Type B pancreatic cell (in vitro differentiated cells): ENCODE measurements at regions not wholly inside any gene's neighbourhood (a gene's known extent, or its start where the extent isn't known, plus 50 kb on each side); places are given as distances from the start of the nearest gene placed in this dataset.

ENCODE experiments used
- DNase-seq: peaks from one replicate; pipeline ENCODE4 v3.0.0; 2021; ENCODE audit warnings: mixed read lengths; ENCODE audit not compliant: unreplicated experiment; ENCODE audit errors: extremely low spot score
- H3K27ac Mint-ChIP-seq: 2 replicates; pipeline ENCODE4 v1.8.0; 2021; ENCODE audit warnings: mild to moderate bottlenecking, mixed read lengths
- H3K27me3 Mint-ChIP-seq: 2 replicates; pipeline ENCODE4 v1.8.0; 2021; ENCODE audit warnings: mixed read lengths
- H3K36me3 Mint-ChIP-seq: 2 replicates; pipeline ENCODE4 v1.8.0; 2021; ENCODE audit warnings: mixed read lengths
- H3K4me1 Mint-ChIP-seq: one replicate; pipeline ENCODE4 v1.8.0; 2021; ENCODE audit warnings: mixed read lengths; ENCODE audit not compliant: unreplicated experiment
- H3K4me3 Mint-ChIP-seq: 2 replicates; pipeline ENCODE4 v1.8.0; 2021; ENCODE audit warnings: mild to moderate bottlenecking, mixed read lengths
- H3K9me3 Mint-ChIP-seq: 2 replicates; pipeline ENCODE4 v1.8.0; 2021; ENCODE audit warnings: mixed read lengths
- CTCF ChIP-seq: fragments of 200-600 bp; sonication (generic); conservative IDR thresholded peaks from 2 replicates; pipeline ENCODE4 v1.5.0; 2021; ENCODE audit warnings: antibody characterized with exemption, mild to moderate bottlenecking

- Mint-ChIP-seq H3K36me3 (no peaks in the 10 kb centered on the region), H3K9me3 (peaks cover 6% of the 10 kb centered on the region), H3K4me1 (peaks cover 2% of the 10 kb centered on the region), H3K4me3 (no peak overlapping the region), H3K27me3 (no peaks in the 10 kb centered on the region), H3K27ac (no peak overlapping the region)
- no peak for TF ChIP-seq CTCF
- no peak for DNase-seq
Measured at GRCh38 chr13:58446979-58447378, 815.4 kb downstream of the PCDH17 start.

- Mint-ChIP-seq H3K4me3 (no peak overlapping the region), H3K4me1 (peaks cover 7% of the 10 kb centered on the region), H3K27me3 (no peaks in the 10 kb centered on the region), H3K27ac (peak overlapping the region; percentile 63), H3K36me3 (no peaks in the 10 kb centered on the region), H3K9me3 (peaks cover 20% of the 10 kb centered on the region)
- no peak for DNase-seq
- no peak for TF ChIP-seq CTCF
Measured at GRCh38 chr13:58452123-58452623, 820.6 kb downstream of the PCDH17 start.

GRCh38 chr13:58455094-58455493 is 823.5 kb downstream of the PCDH17 start:
- Mint-ChIP-seq H3K27me3 (no peaks in the 10 kb centered on the region), H3K9me3 (peaks cover 16% of the 10 kb centered on the region), H3K4me3 (no peak overlapping the region), H3K4me1 (peaks cover 7% of the 10 kb centered on the region), H3K27ac (no peak overlapping the region), H3K36me3 (no peaks in the 10 kb centered on the region)
- no peak for TF ChIP-seq CTCF
- no peak for DNase-seq

- Mint-ChIP-seq H3K4me3 (no peak overlapping the region), H3K36me3 (no peaks in the 10 kb centered on the region), H3K9me3 (no peaks in the 10 kb centered on the region), H3K27me3 (no peaks in the 10 kb centered on the region), H3K4me1 (peaks cover 5% of the 10 kb centered on the region), H3K27ac (no peak overlapping the region)
- no peak for TF ChIP-seq CTCF
- no peak for DNase-seq
Measured at GRCh38 chr13:58461217-58461616, 829.7 kb downstream of the PCDH17 start.

- no peaks in the 10 kb centered on the region for H3K27me3 Mint-ChIP-seq
- no peaks in the 10 kb centered on the region for H3K9me3 Mint-ChIP-seq
- no peak for DNase-seq
- H3K36me3 Mint-ChIP-seq, result no peaks in the 10 kb centered on the region
- peaks cover 9% of the 10 kb centered on the region for H3K4me1 Mint-ChIP-seq
- TF ChIP-seq CTCF, result no peak
- H3K4me3 Mint-ChIP-seq, result no peak overlapping the region
- no peak overlapping the region for H3K27ac Mint-ChIP-seq
Measured at GRCh38 chr13:58463841-58464240, 832.3 kb downstream of the PCDH17 start.

GRCh38 chr13:58467176-58467575 is 835.6 kb downstream of the PCDH17 start:
- peaks cover 4% of the 10 kb centered on the region for H3K4me1 Mint-ChIP-seq

More at GRCh38 chr13:58467176-58467575, 835.6 kb downstream of the PCDH17 start:
- Mint-ChIP-seq H3K4me3 (no peak overlapping the region), H3K27me3 (no peaks in the 10 kb centered on the region), H3K9me3 (peaks cover 6% of the 10 kb centered on the region), H3K27ac (no peak overlapping the region), H3K36me3 (no peaks in the 10 kb centered on the region)
- no peak for TF ChIP-seq CTCF
- DNase-seq, result no peak
